Body of pancreas (tissue), 4 donors: ENCODE measurements at regions not wholly inside any gene's neighbourhood (a gene's known extent, or its start where the extent isn't known, plus 50 kb on each side); places are given as distances from the start of the nearest gene placed in this dataset.

ENCODE experiments used
- ATAC-seq: fragments of 150-250 bp; one replicate; pipeline ENCODE4 v1.9.1; 2016
- DNase-seq, 4 donors: peaks; one replicate each; pipeline ENCODE4 v3.0.0-alpha.2; 2019
- H3K27ac ChIP-seq, 4 donors: fragments of 200-600 bp; sonication (generic); 1 replicate in 3 of 4; 2 replicates in 1 of 4; pipeline versions ENCODE4 v1.5.1 to v1.6.1; 2016 to 2019; ENCODE audit warnings: mild to moderate bottlenecking in 1 of 4, mixed read lengths in 1 of 4, moderate library complexity in 1 of 4
- H3K27me3 ChIP-seq, 2 donors: fragments of 200-600 bp; sonication (generic); one replicate each; pipeline ENCODE4 v1.6.0; 2016; ENCODE audit warnings: mild to moderate bottlenecking in 1 of 2
- H3K36me3 ChIP-seq, 2 donors: fragments of 200-600 bp; sonication (generic); replicated peaks in 1 of 2; 2 replicates each; pipeline ENCODE4 v1.5.1; 2016; ENCODE audit warnings: low read depth in 2 of 2; ENCODE audit not compliant: insufficient read depth in 1 of 2
- H3K4me1 ChIP-seq: fragments of 200-600 bp; sonication (generic); one replicate; pipeline ENCODE4 v1.6.0; 2016
- H3K4me3 ChIP-seq, 2 donors: fragments of 200-600 bp; sonication (generic); 1 replicate in 1 of 2; 2 replicates in 1 of 2; pipeline ENCODE4 v1.5.1; 2016 to 2019
- H3K9me3 ChIP-seq, 3 donors: fragments of 200-600 bp; sonication (generic); 1 replicate in 2 of 3; 2 replicates in 1 of 3; pipeline ENCODE4 v1.5.1; 2016
- POLR2A ChIP-seq, 3 donors: fragments of 450-650 bp; IDR thresholded peaks; one replicate each; pipeline ENCODE4 v1.6.1; 2016; ENCODE audit warnings: antibody characterized with exemption in 3 of 3, mild to moderate bottlenecking in 2 of 3
- WGBS, 2 donors: methylation state at CpG; one replicate each; pipeline ENCODE4 v1.1.5; 2017; 5-methylcytosine and 5-hydroxymethylcytosine counted together
- intact Hi-C: fragments of 100-400 bp; cut with DNase I; formaldehyde crosslinking; loops from one replicate; pipeline ENCODE4 v1.15.1; 2023
- TF ChIP-seq, protein P1 (sequence below), 7 experiments: fragments of 450-650 bp in 4 of 7; fragments of 200-600 bp in 3 of 7; sonication (generic) in 3 of 7; IDR thresholded peaks; one replicate each; pipeline ENCODE4 v1.5.1; 2016 to 2019; ENCODE audit warnings: antibody characterized with exemption in 7 of 7

DNA sequence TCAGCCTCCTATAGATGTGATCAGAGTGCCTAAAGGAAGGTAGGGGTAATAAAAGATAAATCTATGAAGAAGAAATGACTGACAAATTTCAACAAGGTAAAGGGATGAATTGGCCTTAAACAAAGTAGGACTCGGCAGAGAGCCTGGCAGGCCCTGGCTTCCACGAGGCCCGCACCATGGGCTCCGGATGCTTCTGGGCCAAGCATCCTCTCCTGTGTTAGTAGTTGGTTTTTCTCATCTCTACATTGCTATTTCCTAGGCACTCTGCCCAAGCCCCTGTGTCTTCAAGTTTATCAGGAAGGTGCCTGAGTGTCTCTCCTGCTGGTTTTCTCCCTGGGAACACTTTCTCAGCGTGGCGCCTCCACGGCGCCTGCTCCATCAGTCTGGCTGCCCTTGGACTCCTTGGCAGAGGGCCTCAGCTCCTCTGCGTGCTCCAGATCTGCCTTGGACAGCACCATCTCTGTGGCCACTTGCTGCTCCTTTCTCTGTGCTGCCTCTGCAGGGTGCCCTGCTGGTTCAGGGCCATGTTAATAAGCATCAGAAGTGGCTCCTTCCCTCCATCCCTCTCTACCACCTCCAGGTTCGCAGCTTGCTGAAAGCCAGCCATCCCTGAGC is 413.3 kb upstream of the DPP6 start:
- intact Hi-C loops, result no loop called here
- Histone ChIP-seq H3K36me3 (no peaks in the 10 kb centered on the region), H3K27me3 (no peaks in the 10 kb centered on the region), H3K4me3 (no peak overlapping the region), H3K4me1 (no peaks in the 10 kb centered on the region), H3K27ac (no peak overlapping the region), H3K9me3 (no peaks in the 10 kb centered on the region)
- TF ChIP-seq POLR2A (IDR thresholded peaks at IDR 0.05), result no peak
- TF ChIP-seq, protein P1, sequence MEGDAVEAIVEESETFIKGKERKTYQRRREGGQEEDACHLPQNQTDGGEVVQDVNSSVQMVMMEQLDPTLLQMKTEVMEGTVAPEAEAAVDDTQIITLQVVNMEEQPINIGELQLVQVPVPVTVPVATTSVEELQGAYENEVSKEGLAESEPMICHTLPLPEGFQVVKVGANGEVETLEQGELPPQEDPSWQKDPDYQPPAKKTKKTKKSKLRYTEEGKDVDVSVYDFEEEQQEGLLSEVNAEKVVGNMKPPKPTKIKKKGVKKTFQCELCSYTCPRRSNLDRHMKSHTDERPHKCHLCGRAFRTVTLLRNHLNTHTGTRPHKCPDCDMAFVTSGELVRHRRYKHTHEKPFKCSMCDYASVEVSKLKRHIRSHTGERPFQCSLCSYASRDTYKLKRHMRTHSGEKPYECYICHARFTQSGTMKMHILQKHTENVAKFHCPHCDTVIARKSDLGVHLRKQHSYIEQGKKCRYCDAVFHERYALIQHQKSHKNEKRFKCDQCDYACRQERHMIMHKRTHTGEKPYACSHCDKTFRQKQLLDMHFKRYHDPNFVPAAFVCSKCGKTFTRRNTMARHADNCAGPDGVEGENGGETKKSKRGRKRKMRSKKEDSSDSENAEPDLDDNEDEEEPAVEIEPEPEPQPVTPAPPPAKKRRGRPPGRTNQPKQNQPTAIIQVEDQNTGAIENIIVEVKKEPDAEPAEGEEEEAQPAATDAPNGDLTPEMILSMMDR (IDR thresholded peaks at IDR 0.05), result no peak
- 75 to 79% methylated on average over 10 of the region's 10 CpGs for WGBS, 2 donors
- no peak for ATAC-seq
- DNase-seq, result no peak

DNA sequence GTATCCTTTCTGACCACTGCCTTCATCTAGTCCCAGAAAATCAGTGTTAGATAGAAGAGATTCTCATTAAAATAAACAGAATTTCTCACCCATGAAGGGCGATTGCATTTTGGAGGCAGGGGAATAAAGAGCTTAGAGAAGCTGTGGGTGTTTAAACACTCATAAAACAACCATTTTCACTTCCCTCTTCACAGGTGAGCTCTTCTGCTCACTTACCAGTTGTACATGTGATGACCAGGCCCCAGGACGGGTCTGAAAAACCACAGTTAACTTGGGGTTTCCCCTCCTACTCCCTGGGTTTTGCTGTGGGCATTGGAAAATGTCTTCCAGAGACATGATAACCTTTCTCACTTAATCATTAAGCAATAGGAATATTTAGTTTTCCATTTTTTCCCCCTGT is 411.6 kb upstream of the DPP6 start:
- no peak for DNase-seq
- intact Hi-C loops, result no loop called here
- H3K4me1 ChIP-seq, result no peaks in the 10 kb centered on the region
- TF ChIP-seq POLR2A (IDR thresholded peaks at IDR 0.05), result no peak
- TF ChIP-seq, protein P1 (IDR thresholded peaks at IDR 0.05), result no peak
- no peak overlapping the region for H3K4me3 ChIP-seq
- H3K9me3 ChIP-seq, result no peaks in the 10 kb centered on the region
- no peak overlapping the region for H3K27ac ChIP-seq
- no peaks in the 10 kb centered on the region for H3K27me3 ChIP-seq
- 42 to 61% methylated on average over 2 of the region's 2 CpGs for WGBS, 2 donors
- no peak for ATAC-seq
- no peaks in the 10 kb centered on the region for H3K36me3 ChIP-seq

DNA sequence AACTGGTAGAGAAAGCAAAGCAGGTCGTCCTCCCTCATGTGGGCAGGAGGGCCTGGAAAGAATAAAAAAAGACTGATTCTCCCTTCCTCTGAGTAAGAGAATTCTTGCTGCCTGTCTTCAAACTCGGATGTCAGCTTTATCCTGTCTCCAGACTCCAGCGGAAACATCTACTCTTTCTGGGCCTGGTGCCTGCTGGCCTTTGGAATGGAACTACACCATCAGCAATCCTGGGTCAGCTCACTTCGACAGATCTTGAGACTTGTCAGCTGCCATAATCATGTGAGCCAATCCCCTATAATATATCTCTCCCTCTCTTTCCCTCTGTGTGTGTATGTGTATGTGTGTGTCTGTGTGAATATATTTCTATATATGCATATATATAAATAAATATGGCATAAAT is 411.0 kb upstream of the DPP6 start:
- intact Hi-C loops, result no loop called here
- no peak for ATAC-seq
- Histone ChIP-seq H3K36me3 (no peaks in the 10 kb centered on the region), H3K9me3 (no peaks in the 10 kb centered on the region), H3K4me1 (no peaks in the 10 kb centered on the region), H3K27me3 (no peaks in the 10 kb centered on the region), H3K27ac (no peak overlapping the region), H3K4me3 (no peak overlapping the region)
- TF ChIP-seq POLR2A (IDR thresholded peaks at IDR 0.05), result no peak
- TF ChIP-seq, protein P1 (IDR thresholded peaks at IDR 0.05), result no peak
- peak in 2 of 4 donors; percentile 8 to 16 for DNase-seq
- 52 to 60% methylated on average over 4 of the region's 4 CpGs for WGBS, 2 donors

DNA sequence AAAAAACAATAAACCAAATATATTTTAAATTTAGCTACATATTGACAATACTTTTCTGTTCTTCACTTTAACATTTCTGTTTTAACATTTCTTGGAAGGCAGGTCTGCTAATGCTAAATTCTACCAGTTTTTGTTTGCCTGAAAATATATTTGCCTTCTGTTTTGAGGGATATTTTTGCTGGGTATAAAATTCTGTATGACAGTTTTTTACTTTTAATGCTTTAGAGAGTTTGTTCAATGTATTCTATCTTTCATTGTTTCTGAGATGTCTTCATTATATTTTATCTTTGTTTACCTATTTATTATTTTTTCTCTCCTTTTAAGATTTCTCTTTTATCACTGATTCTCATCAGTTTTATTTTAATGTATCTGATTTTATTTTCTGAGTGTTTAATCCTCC is 409.2 kb upstream of the DPP6 start:
- H3K36me3 ChIP-seq, result no peaks in the 10 kb centered on the region
- no peaks in the 10 kb centered on the region for H3K9me3 ChIP-seq
- no peaks in the 10 kb centered on the region for H3K4me1 ChIP-seq
- no peaks in the 10 kb centered on the region for H3K27me3 ChIP-seq
- no peak for TF ChIP-seq POLR2A (IDR thresholded peaks at IDR 0.05)
- TF ChIP-seq, protein P1 (IDR thresholded peaks at IDR 0.05), result no peak
- no peak overlapping the region for H3K27ac ChIP-seq
- no peak for ATAC-seq
- intact Hi-C loops, result no loop called here
- no peak for DNase-seq
- no peak overlapping the region for H3K4me3 ChIP-seq

DNA sequence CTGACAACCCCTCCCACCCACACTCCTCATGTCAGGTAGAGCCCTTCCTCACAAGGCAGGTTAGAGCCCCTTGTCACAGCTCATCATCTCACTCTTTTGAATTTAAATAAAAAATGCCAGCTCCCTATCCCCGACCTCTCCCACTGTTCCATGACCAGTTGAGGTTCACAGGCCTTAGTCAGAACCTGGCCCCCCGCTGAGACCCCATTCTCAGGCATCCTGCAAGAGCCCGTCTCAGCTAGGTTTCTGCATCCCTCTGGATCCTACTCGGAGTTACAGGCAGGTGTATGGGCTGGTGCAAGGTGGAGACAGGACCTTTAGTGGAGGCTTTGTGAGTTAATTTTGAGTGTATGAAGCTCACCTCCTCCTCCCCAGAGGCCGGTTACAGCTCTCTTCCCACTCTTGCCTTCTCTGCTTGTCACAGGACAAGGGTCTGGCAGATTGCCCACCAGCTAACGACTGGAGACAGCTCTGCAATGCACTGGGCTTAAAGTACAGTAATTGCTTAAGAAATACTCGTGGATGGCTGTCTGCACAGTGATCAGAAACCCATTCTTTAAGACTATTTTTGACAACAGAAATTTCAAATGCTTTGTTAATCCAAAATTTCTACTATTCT is 394.9 kb upstream of the DPP6 start:
- no peaks in the 10 kb centered on the region for H3K27me3 ChIP-seq
- peaks cover 0 to 4% (median 0%) of the 10 kb centered on the region in 3 donors for H3K9me3 ChIP-seq
- no peaks in the 10 kb centered on the region for H3K36me3 ChIP-seq
- no peaks in the 10 kb centered on the region for H3K4me1 ChIP-seq
- WGBS, 2 donors, result 43 to 54% methylated on average over 5 to 7 of the region's 7 CpGs
- intact Hi-C loops, result no loop called here
- H3K27ac ChIP-seq, result no peak overlapping the region
- DNase-seq (peak in 1 of 4 donors; percentile 20), ATAC-seq (no peak)
- no peak overlapping the region for H3K4me3 ChIP-seq
- no peak for TF ChIP-seq POLR2A (IDR thresholded peaks at IDR 0.05)
- TF ChIP-seq, protein P1 (IDR thresholded peaks at IDR 0.05), result no peak
